K562 (cell line): ENCODE measurements at regions not wholly inside any gene's neighbourhood (a gene's known extent, or its start where the extent isn't known, plus 50 kb on each side); places are given as distances from the start of the nearest gene placed in this dataset.

Source experiments
- ATAC-seq: fragments of 200-7000 bp; cut with Tn5 transposase; 3 replicates; pipeline ENCODE4 v1.9.1; 2020; ENCODE audit warnings: moderate library complexity
- BruUV-seq: library from RNA; stranded (reverse); fragments of 400-500 nt; replicated peaks from 2 replicates; lab custom pipeline; 2021; lab: Mats Ljungman, UMichigan
- CTCF ChIA-PET: fragments of 300-600 bp; formaldehyde crosslinking; extraction: SDS; loops from one replicate; lab custom pipeline; 2021; ENCODE audit warnings: low intra/inter-chr PET ratio; lab: Yijun Ruan, JAX
- POLR2A ChIA-PET: fragments of 300-600, 350-650 bp; sonication (Branson Sonifier 250); formaldehyde crosslinking; extraction: SDS; loops from one replicate; lab custom pipeline; 2021; ENCODE audit warnings: antibody characterized with exemption, inconsistent platforms; lab: Yijun Ruan, JAX
- DNase-seq, 4 experiments: peaks; one replicate each; pipeline versions ENCODE4 v3.0.0 to v3.0.0-alpha.2; 2011 to 2018; ENCODE audit warnings: low spot score in 3 of 4, mixed read lengths in 3 of 4; ENCODE audit errors: extremely low read depth in 1 of 4
- FAIRE-seq: peaks from 2 replicates; lab custom pipeline; 2011; peaks lifted over from hg19 to GRCh38; lab: Jason Lieb, UNC
- H2AFZ ChIP-seq: 2 replicates; pipeline ENCODE4 v1.6.0; 2011; ENCODE audit warnings: low read depth, low read length, control low read depth, inconsistent platforms
- H3K27ac ChIP-seq: fragments of 200-600 bp; 3 replicates; pipeline ENCODE4 v1.8.0; 2011; ENCODE audit warnings: low read depth, mild to moderate bottlenecking, control low read depth, inconsistent platforms, low read length, moderate library complexity, mixed read lengths; ENCODE audit errors: extremely low read depth
- H3K27me3 ChIP-seq, 2 experiments: fragments of 300-600 bp in 1 of 2; 2 replicates in 1 of 2; 3 replicates in 1 of 2; pipeline versions ENCODE4 v1.6.0 to v1.8.0; 2011; ENCODE audit warnings: inconsistent platforms in 2 of 2, low read length in 2 of 2, mild to moderate bottlenecking in 1 of 2, mixed read lengths in 1 of 2, moderate library complexity in 1 of 2; ENCODE audit not compliant: control insufficient read depth in 2 of 2, insufficient read depth in 2 of 2
- H3K36me3 ChIP-seq: fragments of 300-600 bp; 3 replicates; pipeline ENCODE4 v1.8.0; 2011; ENCODE audit warnings: mild to moderate bottlenecking, low read length, inconsistent platforms; ENCODE audit not compliant: control insufficient read depth, insufficient read depth
- H3K4me1 ChIP-seq, 2 experiments: fragments of 200-600 bp in 1 of 2; replicated peaks in 1 of 2; 2 replicates in 1 of 2; 3 replicates in 1 of 2; pipeline versions ENCODE4 v1.5.1 to v1.8.0; 2011; ENCODE audit warnings: inconsistent platforms in 2 of 2, low read length in 2 of 2, mild to moderate bottlenecking in 1 of 2, mixed read lengths in 1 of 2, moderate library complexity in 1 of 2; ENCODE audit not compliant: control insufficient read depth in 2 of 2, insufficient read depth in 2 of 2
- H3K4me2 ChIP-seq: 2 replicates; pipeline ENCODE4 v1.6.1; 2011; ENCODE audit warnings: low read length, control low read depth, inconsistent platforms, mixed read lengths; ENCODE audit not compliant: insufficient read depth
- H3K4me3 ChIP-seq: fragments of 200-600 bp; sonication (generic), shearing (Covaris generic); 2 replicates; pipeline ENCODE4 v1.5.1; 2016; ENCODE audit warnings: control low read depth, inconsistent platforms
- H3K79me2 ChIP-seq: fragments of 200-600 bp; 3 replicates; pipeline ENCODE4 v1.8.0; 2011; ENCODE audit warnings: low read length, inconsistent platforms; ENCODE audit not compliant: control insufficient read depth, insufficient read depth
- H3K9ac ChIP-seq, 2 experiments: 2 replicates each; pipeline versions ENCODE4 v1.6.0 to v1.6.1; 2011; ENCODE audit warnings: low read depth in 2 of 2, low read length in 2 of 2, control low read depth in 1 of 2, inconsistent platforms in 1 of 2, mild to moderate bottlenecking in 1 of 2, mixed read lengths in 1 of 2; ENCODE audit not compliant: insufficient read depth in 1 of 2
- H3K9me1 ChIP-seq: one replicate; pipeline ENCODE4 v1.6.0; 2011; ENCODE audit warnings: inconsistent platforms, mild to moderate bottlenecking, low read length, moderate library complexity; ENCODE audit not compliant: control insufficient read depth, insufficient read depth
- H3K9me3 ChIP-seq: replicated peaks from 2 replicates; pipeline ENCODE4 v1.5.1; 2011; ENCODE audit warnings: low read depth, low read length, inconsistent platforms; ENCODE audit not compliant: control insufficient read depth, insufficient read depth
- H4K20me1 ChIP-seq: replicated peaks from 2 replicates; pipeline ENCODE4 v1.6.1; 2011; ENCODE audit warnings: low read length, inconsistent platforms, mixed read lengths; ENCODE audit not compliant: control insufficient read depth, insufficient read depth
- BDP1 ChIP-seq: IDR thresholded peaks from 3 replicates; pipeline ENCODE4 v1.6.1; 2011; ENCODE audit not compliant: insufficient read length, insufficient read depth
- CAMTA2 ChIP-seq: fragments of 250-450 bp; sonication (Bioruptor Pico); conservative IDR thresholded peaks from 2 replicates; pipeline ENCODE4 v1.5.1; 2022
- CTCFL ChIP-seq: IDR thresholded peaks from 2 replicates; pipeline ENCODE4 v1.6.1; 2011; ENCODE audit warnings: borderline replicate concordance, low read depth, mild to moderate bottlenecking, moderate library complexity, low read length; ENCODE audit not compliant: insufficient read depth, poor library complexity, severe bottlenecking
- DIDO1 ChIP-seq: fragments of 450-650 bp; IDR thresholded peaks from 2 replicates; pipeline ENCODE4 v1.6.1; 2016; ENCODE audit warnings: low read depth, missing biosample characterization, missing genetic modification characterization
- ELF4 ChIP-seq: fragments of 450-650 bp; formaldehyde crosslinking; IDR thresholded peaks from 2 replicates; pipeline ENCODE4 v1.4.0; 2022; ENCODE audit warnings: missing genetic modification characterization
- GABPA ChIP-seq: fragments of 200-800 bp; sonication (Bioruptor generic); conservative IDR thresholded peaks from 2 replicates; pipeline ENCODE4 v1.6.1; 2016; ENCODE audit warnings: low read depth, missing genetic modification characterization, missing compliant biosample characterization
- IRF1 ChIP-seq: sonication (generic); formaldehyde crosslinking; IDR thresholded peaks from 2 replicates; pipeline ENCODE4 v1.8.0; 2022; ENCODE audit warnings: missing genetic modification reagents, mild to moderate bottlenecking, borderline replicate concordance
- NCOR1 ChIP-seq: fragments of 450-650 bp; IDR thresholded peaks from 2 replicates; pipeline ENCODE4 v1.6.1; 2016; ENCODE audit warnings: mild to moderate bottlenecking, moderate library complexity
- TCF7 ChIP-seq: sonication (generic); IDR thresholded peaks from 2 replicates; pipeline ENCODE4 v1.6.1; 2016; ENCODE audit warnings: antibody characterized with exemption, borderline replicate concordance
- U2AF1 ChIP-seq: fragments of 200-400 bp; formaldehyde crosslinking; optimal IDR thresholded peaks from 2 replicates; pipeline ENCODE3; 2017; ENCODE audit warnings: mild to moderate bottlenecking, low read depth, low read length, moderate library complexity
- ZNF121 ChIP-seq: sonication (generic); formaldehyde crosslinking; conservative IDR thresholded peaks from 2 replicates; pipeline ENCODE4 v1.8.0; 2022; ENCODE audit warnings: missing genetic modification reagents
- ZNF23 ChIP-seq: fragments of 250-450 bp; sonication (Bioruptor Pico); IDR thresholded peaks from 2 replicates; pipeline ENCODE4 v1.4.0; 2020; ENCODE audit warnings: mild to moderate bottlenecking
- WGBS: fragments of 100-300 bp; shearing (Covaris generic); methylation state at CpG from one replicate; pipeline ENCODE4 v1.1.6; 2016; ENCODE audit warnings: low coverage, mixed read lengths; ENCODE audit not compliant: insufficient coverage; ENCODE audit errors: missing lambda C conversion rate; 5-methylcytosine and 5-hydroxymethylcytosine counted together
- in situ Hi-C: fragments of 300-500 bp; cut with MboI; formaldehyde crosslinking; loops from 4 replicates; pipeline ENCODE4 v1.15.0; 2018; ENCODE audit warnings: inconsistent platforms, mixed read lengths
- intact Hi-C: fragments of 100-400 bp; cut with micrococcal nuclease; formaldehyde crosslinking; loops from 2 replicates; pipeline ENCODE4 v1.14.2; 2022

GRCh38 chr1:101745551-101746270, 251.0 kb downstream of the OLFM3 start:
- CTCF ChIA-PET, result no interaction called here
- in situ Hi-C loops, result no loop called here

GRCh38 chr1:101748077-101748476, 248.6 kb downstream of the OLFM3 start:
- Histone ChIP-seq H3K9ac (no peak overlapping the region), H3K79me2 (no peaks in the 10 kb centered on the region), H3K9me1 (no peaks in the 10 kb centered on the region), H2AFZ (no peak overlapping the region), H4K20me1 (no peaks in the 10 kb centered on the region), H3K36me3 (no peaks in the 10 kb centered on the region), H3K27me3 (no peaks in the 10 kb centered on the region), H3K4me1 (no peaks in the 10 kb centered on the region), H3K4me2 (no peak overlapping the region), H3K27ac (no peak overlapping the region), H3K4me3 (no peak overlapping the region), H3K9me3 (no peaks in the 10 kb centered on the region)
- BruUV-seq, result no TSS peak
- CTCF ChIA-PET, result no interaction called here
- FAIRE-seq (no peak), ATAC-seq (no peak), DNase-seq (no peak)
- intact Hi-C loops, result no loop called here
- POLR2A ChIA-PET, result no interaction called here
- TF ChIP-seq BDP1 (no peak), CAMTA2 (CRISPR knock-in tag) (no peak), GABPA (no peak), U2AF1 (no peak), DIDO1 (tag) (no peak), ZNF23 (CRISPR knock-in tag) (no peak), ELF4 (CRISPR knock-in tag) (no peak), ZNF121 (CRISPR knock-in tag) (no peak), CTCFL (no peak)
- 0% methylated on average over 2 of the region's 2 CpGs for whole genome bisulfite sequencing
- in situ Hi-C loops, result no loop called here

More at GRCh38 chr1:101745551-101746270, 251.0 kb downstream of the OLFM3 start:
- no peak for DNase-seq
- H3K9ac ChIP-seq, result no peak overlapping the region
- no peaks in the 10 kb centered on the region for H3K79me2 ChIP-seq
- H3K9me3 ChIP-seq, result no peaks in the 10 kb centered on the region
- H2AFZ ChIP-seq, result no peak overlapping the region
- no peaks in the 10 kb centered on the region for H3K4me1 ChIP-seq
- H3K36me3 ChIP-seq, result no peaks in the 10 kb centered on the region
- H3K9me1 ChIP-seq, result no peaks in the 10 kb centered on the region
- H4K20me1 ChIP-seq, result no peaks in the 10 kb centered on the region
- no peak for ATAC-seq
- no TSS peak for BruUV-seq
- no peak overlapping the region for H3K4me2 ChIP-seq
- POLR2A ChIA-PET, result no interaction called here
- FAIRE-seq, result no peak
- no peak overlapping the region for H3K27ac ChIP-seq
- H3K4me3 ChIP-seq, result no peak overlapping the region
- 3% methylated on average over 2 of the region's 2 CpGs for WGBS
- intact Hi-C loops, result no loop called here
- TF ChIP-seq TCF7, result no peak
- TF ChIP-seq IRF1 (CRISPR knock-in tag), result no peak
- TF ChIP-seq NCOR1, result no peak
- TF ChIP-seq, all 486 proteins: peak for 0
- no peaks in the 10 kb centered on the region for H3K27me3 ChIP-seq
